Activated gamma-delta T cell treated with anti-CD3 and anti-CD28 coated beads, Interleukin-2, amount 50 U/mL, for 16 hours (primary cell): ENCODE measurements at regions not wholly inside any gene's neighbourhood (a gene's known extent, or its start where the extent isn't known, plus 50 kb on each side); places are given as distances from the start of the nearest gene placed in this dataset.
"Not testable (repeated sequence)": the region's sequence is repeated elsewhere in the genome, so short reads cannot be mapped to it uniquely, and the experiment has no call there.

Experiments
- DNase-seq: peaks from one replicate; pipeline ENCODE4 v3.0.0-alpha.2; 2020; ENCODE audit warnings: low read depth

DNA sequence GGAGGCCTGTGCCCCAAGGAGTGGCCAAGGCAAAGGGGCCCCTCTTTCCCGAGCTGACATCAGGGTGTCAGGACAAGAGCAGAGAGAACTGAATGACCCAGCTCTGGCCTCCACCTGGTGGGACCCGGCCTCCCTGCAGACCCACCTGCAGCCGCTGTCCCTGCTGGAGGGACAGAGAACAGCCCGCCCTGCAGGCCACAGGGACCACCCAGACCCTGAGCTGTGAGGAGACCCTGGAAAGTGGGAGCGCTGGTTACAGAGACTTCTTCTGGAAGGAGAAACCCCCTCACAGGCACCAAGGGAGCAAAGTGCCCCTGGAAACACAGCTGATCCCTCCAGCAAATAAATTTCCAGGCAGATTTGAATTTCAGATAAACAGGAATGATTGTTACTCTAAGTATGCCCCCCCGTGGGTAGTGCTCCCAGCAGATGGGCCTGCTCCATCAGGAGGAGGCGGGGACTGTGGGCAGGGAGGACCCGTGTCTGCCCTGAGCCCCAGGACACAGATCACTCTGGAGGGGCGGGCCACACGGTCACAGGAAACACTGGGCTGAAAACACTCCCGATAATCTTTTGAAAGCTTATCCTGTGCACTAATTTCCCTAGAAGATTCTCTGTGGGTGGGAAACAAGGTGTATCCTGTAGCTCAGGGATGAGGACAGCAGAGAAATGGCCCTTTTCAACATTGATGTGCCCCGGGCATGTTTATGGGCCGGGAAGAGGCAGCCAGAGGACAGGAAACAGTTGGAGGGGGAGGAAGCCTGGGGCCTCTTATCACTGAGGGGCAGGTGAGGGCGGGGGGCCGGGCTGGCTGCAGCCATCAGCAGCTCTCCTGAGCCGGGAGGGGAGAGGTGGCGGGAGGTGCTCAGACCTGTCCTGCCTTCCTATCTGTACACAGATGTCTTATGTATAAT is 276.0 kb downstream of the ADGRD1 start:
- DNase-seq, result no peak

GRCh38 chr12:131230340-131231031 is 276.8 kb downstream of the ADGRD1 start:
- no peak for DNase-seq

- DNase-seq, result no peak
Measured at GRCh38 chr12:131231032-131231980, 277.6 kb downstream of the ADGRD1 start.

- no peak for DNase-seq
Measured at GRCh38 chr12:131232036-131232435, 278.3 kb downstream of the ADGRD1 start.

- DNase-seq, result not testable (repeated sequence)
Measured at GRCh38 chr12:131232872-131233271, 279.2 kb downstream of the ADGRD1 start.

- not testable (repeated sequence) for DNase-seq
Measured at GRCh38 chr12:131233850-131234789, 280.4 kb downstream of the ADGRD1 start.

DNA sequence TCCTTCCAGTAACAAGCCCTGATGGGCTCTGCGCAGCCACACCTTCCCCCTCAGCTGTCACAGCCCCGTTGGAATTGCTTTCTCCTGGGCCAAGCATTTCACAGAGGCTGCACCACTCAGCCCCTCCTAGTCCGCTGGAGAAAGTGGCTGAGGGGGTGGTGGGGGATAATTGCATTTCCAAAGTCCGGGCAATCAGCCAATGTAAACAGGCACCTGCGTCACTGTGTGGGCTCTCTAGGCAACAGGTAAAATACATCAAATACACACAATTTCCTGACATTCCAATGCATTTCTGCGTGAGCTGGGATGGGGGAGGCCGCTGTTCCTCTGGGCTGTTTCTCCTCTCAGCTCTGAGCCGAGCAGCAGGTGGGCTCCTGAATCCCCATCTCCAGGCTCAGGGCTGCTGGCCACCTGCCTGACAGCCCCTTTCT is 281.1 kb downstream of the ADGRD1 start:
- DNase-seq, result not testable (repeated sequence)

DNA sequence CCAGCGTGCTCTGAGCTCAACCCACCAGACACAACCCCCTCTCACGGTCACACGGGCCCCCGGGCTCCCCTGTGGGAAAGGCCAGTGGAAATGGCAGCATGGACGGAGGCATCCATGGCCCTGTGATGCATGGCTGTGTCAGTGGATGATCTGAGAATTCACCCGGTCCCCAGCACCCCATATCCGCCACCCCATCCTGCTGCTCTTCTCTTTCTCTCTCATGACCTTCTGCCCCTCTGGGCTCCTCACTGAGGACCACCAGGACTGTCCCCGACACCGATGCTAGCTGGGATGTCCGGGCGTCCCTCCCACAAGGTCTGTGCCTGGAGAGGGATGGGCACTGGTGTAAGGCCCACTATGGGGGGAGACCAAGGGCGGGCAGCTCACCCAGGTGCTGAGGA is 282.2 kb downstream of the ADGRD1 start:
- DNase-seq, result no peak

DNA sequence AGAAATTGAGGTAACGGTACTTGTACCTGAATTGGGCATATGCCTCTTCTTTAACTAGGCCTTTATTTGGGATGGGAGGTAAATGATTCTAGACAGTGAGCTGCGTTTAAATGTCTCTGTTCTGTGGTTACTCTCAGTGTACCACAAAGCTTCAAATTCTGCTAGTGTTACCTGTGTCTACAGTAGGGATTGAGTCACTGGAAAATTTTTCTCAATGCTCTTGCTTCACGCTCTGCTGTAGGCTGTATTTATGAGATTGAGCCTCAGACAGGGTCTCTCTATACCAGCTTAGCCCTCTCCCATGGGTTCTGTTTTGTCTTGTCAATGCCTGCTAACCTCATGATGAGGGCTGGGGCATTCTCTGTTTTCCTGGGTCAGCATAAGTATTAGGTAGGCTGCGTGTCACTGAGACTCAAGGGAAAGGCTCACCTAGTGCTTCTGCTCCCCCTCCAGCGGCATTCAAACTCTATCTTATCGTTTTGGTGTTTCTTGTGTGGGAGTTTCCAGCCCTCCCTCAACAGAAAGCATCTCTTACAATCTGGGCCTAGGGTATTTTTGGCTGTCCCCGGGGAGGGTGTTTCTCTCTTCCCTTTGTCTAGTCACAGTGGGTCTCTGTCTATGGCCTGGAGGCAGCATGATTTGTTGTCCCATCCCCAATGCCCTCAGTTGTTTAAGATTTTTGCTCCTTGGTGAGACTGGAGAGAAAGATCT is 285.8 kb downstream of the ADGRD1 start:
- DNase-seq, result no peak

DNA sequence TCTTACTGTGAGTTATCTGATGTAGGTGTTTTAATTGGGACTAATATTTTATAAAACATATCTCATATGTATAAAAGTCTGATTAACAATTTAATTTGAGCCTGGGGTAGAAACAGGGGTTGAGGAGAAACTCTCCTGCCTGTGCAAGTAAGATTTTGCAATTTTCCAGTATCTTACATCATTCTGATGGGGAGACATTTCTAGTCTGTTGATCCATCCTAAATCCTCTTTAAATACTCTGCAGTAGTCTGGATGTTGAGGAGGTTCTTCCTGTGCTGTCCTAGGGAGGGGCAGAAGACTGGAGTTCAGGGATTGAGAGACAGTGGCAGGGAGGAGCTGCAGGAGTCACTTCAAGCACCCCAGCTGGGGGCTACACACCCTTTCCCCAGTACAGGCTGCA is 287.8 kb downstream of the ADGRD1 start:
- no peak for DNase-seq

DNA sequence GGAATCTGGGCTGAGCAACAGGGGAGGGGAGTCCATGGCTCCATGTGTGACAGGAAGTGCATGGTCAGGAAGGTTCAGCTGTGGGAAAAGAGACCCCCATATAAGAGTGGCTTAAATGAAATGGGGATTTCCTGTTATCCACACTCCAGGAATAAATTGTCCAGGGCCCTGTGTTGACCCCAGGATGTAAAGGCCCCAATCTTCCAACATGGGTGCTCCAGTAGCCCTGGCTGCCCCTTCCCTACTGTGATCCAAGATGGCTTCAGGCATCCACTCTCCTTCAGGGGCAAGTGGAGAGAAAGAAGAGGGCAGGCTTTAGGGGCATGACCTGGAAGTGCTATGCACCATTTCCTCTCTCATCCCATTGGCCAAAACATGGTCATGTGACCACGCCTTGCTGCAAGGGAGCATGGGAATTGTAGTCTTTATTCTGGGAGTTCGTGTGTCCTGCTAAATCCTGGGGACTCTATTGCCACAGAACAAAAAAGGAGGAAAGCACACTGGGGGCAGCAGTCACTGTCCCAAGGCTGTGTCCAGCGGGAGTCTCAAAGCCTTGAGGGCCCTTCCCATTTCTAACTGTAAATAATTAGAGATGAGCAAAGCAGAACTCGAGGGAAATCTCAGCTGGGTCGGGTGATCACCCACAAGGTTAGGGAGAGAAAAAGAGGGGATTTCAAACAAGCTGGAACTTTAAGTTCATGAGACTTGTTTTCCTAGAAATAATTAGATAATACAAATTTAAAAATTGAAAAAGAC is 289.2 kb downstream of the ADGRD1 start:
- DNase-seq, result no peak

GRCh38 chr12:131244157-131244688 is 290.5 kb downstream of the ADGRD1 start:
- DNase-seq, result not testable (repeated sequence)

DNA sequence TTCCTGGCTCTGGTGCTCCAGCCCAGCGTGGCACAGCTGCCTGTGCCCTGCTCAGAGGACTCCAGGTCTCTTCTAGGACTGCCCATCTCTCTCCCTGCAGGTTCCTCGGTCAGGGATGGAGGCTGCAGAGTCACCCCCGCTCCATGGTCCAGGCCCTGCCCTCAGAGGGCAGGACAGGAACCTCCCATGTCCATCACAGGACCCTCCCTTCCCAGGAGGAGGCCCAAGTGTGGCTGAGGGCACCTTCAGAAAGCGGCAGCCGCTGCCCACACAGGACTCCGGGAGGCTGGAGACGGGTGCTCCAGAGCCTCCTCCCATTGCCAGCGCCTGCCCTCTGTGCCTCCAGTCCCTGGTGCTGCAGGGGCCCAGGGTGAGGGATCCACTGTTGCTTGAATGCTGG is 291.5 kb downstream of the ADGRD1 start:
- not testable (repeated sequence) for DNase-seq

DNA sequence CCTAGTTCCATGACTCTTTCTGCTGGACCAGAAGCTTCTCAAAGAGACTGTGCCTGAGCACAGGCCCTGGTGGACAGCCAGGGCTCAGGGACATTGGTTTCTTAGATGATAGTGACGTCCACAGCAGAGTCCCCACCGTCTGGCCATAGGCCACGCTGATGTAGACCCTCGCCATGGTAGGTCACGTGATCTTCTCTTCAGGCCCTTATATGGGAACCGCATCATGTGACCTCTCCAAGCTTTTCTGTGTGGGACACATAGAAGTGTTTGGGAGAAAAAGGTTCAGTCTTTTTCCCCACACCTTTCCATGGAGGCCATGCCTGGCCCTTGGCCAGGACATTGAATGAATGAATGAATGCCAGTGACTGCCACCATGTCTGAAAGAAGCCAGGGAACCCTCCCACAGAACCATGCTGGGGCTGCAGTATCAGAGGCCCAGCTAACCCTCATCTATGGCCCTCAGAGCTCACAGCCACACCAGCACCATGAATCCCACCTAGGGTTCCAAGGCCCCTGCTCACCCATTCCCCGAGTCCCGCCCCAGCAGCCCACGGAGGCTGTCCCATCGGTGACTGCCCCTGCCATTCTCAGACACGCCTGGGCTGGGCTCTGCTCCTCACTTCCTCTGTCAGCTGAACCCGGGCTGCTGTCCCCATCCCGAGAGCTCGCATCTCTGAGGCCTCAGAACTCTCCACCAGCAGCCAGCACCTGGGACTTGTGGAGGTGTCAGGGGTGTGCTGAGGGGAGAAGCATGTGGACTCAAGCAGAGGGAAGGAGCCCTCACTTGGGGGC is 292.1 kb downstream of the ADGRD1 start:
- no peak for DNase-seq

GRCh38 chr12:131247026-131247725 is 293.5 kb downstream of the ADGRD1 start:
- DNase-seq, result not testable (repeated sequence)

- DNase-seq, result not testable (repeated sequence)
Measured at GRCh38 chr12:131247875-131248274, 294.2 kb downstream of the ADGRD1 start.

DNA sequence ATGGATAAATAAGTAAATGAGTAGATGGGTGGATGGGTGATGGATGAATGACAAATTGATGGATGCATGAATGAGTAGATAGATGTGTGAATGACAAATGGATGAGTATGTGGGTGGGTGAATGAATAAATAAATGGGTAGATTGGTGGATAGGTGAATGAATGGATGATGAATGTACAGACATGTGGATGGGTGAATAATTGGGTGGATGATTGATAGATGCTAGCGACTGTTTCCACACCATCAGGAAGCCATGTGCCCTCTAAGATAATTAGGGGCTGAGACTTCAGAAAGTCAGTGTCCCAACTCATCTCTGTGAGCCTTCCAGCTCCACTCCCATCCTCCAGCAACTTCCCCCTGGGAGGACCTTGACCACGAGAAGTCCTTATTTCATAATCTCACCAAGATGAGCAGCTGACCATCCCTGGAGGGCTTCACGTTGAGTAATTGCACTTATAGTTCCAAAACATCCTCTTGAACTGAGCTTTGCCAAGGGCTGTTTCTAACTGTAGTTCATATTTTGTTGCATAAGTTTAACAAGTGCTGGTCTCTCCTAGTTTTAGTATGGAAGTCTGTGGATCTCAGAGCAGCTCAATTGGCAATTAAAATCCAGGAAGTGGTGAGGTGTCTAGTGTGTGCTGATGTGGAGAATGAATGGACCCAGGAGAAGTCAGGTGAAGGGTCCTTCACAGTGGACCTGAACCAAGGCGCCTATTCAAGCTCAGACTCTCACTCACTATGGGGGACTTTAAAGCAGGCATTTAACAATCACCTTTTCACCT is 295.7 kb downstream of the ADGRD1 start:
- no peak for DNase-seq
